PC-3 (cell line): ENCODE measurements at regions not wholly inside any gene's neighbourhood (a gene's known extent, or its start where the extent isn't known, plus 50 kb on each side); places are given as distances from the start of the nearest gene placed in this dataset.

Experiments used
- ATAC-seq: fragments of 200-7000 bp; cut with Tn5 transposase; 2 replicates; pipeline ENCODE4 v1.9.1; 2020; ENCODE audit warnings: mild to moderate bottlenecking, moderate library complexity
- BruUV-seq: library from RNA; stranded (reverse); fragments of 400-500 nt; replicated peaks from 2 replicates; lab custom pipeline; 2021; lab: Mats Ljungman, UMichigan
- CTCF ChIA-PET: fragments of 300-600 bp; sonication (Branson Sonifier 250); formaldehyde crosslinking; loops from one replicate; lab custom pipeline; 2022; ENCODE audit warnings: antibody characterized with exemption; lab: Charles Lee
- POLR2A ChIA-PET: fragments of 300-600 bp; sonication (Branson Sonifier 250); formaldehyde crosslinking; loops from one replicate; lab custom pipeline; 2022; ENCODE audit warnings: antibody characterized with exemption; ENCODE audit not compliant: unreplicated experiment; lab: Charles Lee
- DNase-seq: peaks from one replicate; pipeline ENCODE4 v3.0.0-alpha.2; 2015
- H2AFZ ChIP-seq: fragments of 300-600 bp; sonication (generic); 2 replicates; pipeline ENCODE4 v1.6.0; 2016; ENCODE audit warnings: antibody characterized with exemption, low read length
- H3F3A ChIP-seq: fragments of 300-600 bp; sonication (generic); one replicate; pipeline ENCODE4 v1.6.0; 2017; ENCODE audit warnings: antibody characterized with exemption, low read length, control low read depth, mild to moderate bottlenecking; ENCODE audit not compliant: unreplicated experiment
- H3K27ac ChIP-seq: fragments of 300-600 bp; sonication (generic); 2 replicates; pipeline ENCODE4 v1.5.1; 2016; ENCODE audit warnings: mild to moderate bottlenecking, low read length
- H3K27me3 ChIP-seq: fragments of 300-600 bp; sonication (generic); 2 replicates; pipeline ENCODE4 v1.6.1; 2016; ENCODE audit warnings: low read length, mixed read lengths
- H3K36me3 ChIP-seq: fragments of 300-600 bp; sonication (generic); 2 replicates; pipeline ENCODE4 v1.6.1; 2016; ENCODE audit warnings: low read depth, mixed run types, low read length, mixed read lengths
- H3K4me1 ChIP-seq: fragments of 300-600 bp; sonication (generic); 2 replicates; pipeline ENCODE4 v1.5.1; 2016; ENCODE audit warnings: low read length; ENCODE audit not compliant: insufficient read depth
- H3K4me2 ChIP-seq: fragments of 300-600 bp; sonication (generic); 2 replicates; pipeline ENCODE4 v1.6.0; 2016; ENCODE audit warnings: low read length
- H3K4me3 ChIP-seq: fragments of 300-600 bp; sonication (generic); 2 replicates; pipeline ENCODE4 v1.5.1; 2016; ENCODE audit warnings: mild to moderate bottlenecking, low read length, mixed read lengths
- H3K79me2 ChIP-seq: fragments of 300-600 bp; sonication (generic); 2 replicates; pipeline ENCODE4 v1.6.1; 2017; ENCODE audit warnings: low read length, mixed read lengths
- H3K9ac ChIP-seq: fragments of 300-600 bp; sonication (generic); 2 replicates; pipeline ENCODE4 v1.6.0; 2016; ENCODE audit warnings: mild to moderate bottlenecking, low read length
- H3K9me2 ChIP-seq: fragments of 300-600 bp; sonication (generic); replicated peaks from 2 replicates; pipeline ENCODE4 v1.6.1; 2016; ENCODE audit warnings: mixed run types, low read length, mixed read lengths
- H3K9me3 ChIP-seq: fragments of 300-600 bp; sonication (generic); 2 replicates; pipeline ENCODE4 v1.6.1; 2016; ENCODE audit warnings: low read length, mixed read lengths
- H4K20me1 ChIP-seq: fragments of 300-600 bp; sonication (generic); 2 replicates; pipeline ENCODE4 v1.6.1; 2016; ENCODE audit warnings: low read length, mixed read lengths
- CTCF ChIP-seq: fragments of 300-600 bp; sonication (generic); conservative IDR thresholded peaks from 2 replicates; pipeline ENCODE4 v1.5.1; 2017; ENCODE audit warnings: antibody characterized with exemption, low read depth, mild to moderate bottlenecking, low read length
- EZH2 ChIP-seq: fragments of 300-600 bp; sonication (generic); IDR thresholded peaks from one replicate; pipeline ENCODE4 v1.6.1; 2017; ENCODE audit warnings: antibody characterized with exemption, mild to moderate bottlenecking, low read length; ENCODE audit not compliant: unreplicated experiment
- EZH2phosphoT487 ChIP-seq: fragments of 300-600 bp; sonication (generic); IDR thresholded peaks from 2 replicates; pipeline ENCODE4 v1.6.1; 2018; ENCODE audit warnings: mild to moderate bottlenecking, antibody characterized with exemption, low read length, borderline replicate concordance
- intact Hi-C: fragments of 100-400 bp; cut with micrococcal nuclease; formaldehyde crosslinking; loops from 2 replicates; pipeline ENCODE4 v1.9.0; 2023

- Histone ChIP-seq H3K9ac (no peak overlapping the region), H3K9me2 (no peaks in the 10 kb centered on the region), H3K4me1 (peaks cover 22% of the 10 kb centered on the region), H3K4me3 (no peak overlapping the region), H3F3A (no peaks in the 10 kb centered on the region), H2AFZ (no peak overlapping the region), H3K27me3 (no peaks in the 10 kb centered on the region), H3K9me3 (no peaks in the 10 kb centered on the region), H3K27ac (peak overlapping the region; percentile 44), H3K79me2 (no peaks in the 10 kb centered on the region), H4K20me1 (no peaks in the 10 kb centered on the region), H3K4me2 (0 out of 2 replicates have a peak overlapping the region, but pooled peaks have one; percentile 8), H3K36me3 (no peaks in the 10 kb centered on the region)
- POLR2A ChIA-PET, result no interaction called here
- DNase-seq (peak; percentile 42), ATAC-seq (peak; percentile 38)
- no TSS peak for BruUV-seq
- no peak for TF ChIP-seq CTCF
- no peak for TF ChIP-seq EZH2phosphoT487
- no peak for TF ChIP-seq EZH2
- CTCF ChIA-PET, result no interaction called here
- intact Hi-C loops, result no loop called here
Observed at GRCh38 chr4:184329659-184330400, 112.2 kb upstream of the ENPP6 start.

GRCh38 chr4:184329235-184329634 is 111.6 kb upstream of the ENPP6 start:
- TF ChIP-seq CTCF (no peak), EZH2phosphoT487 (no peak), EZH2 (no peak)
- H3K9me2 ChIP-seq, result no peaks in the 10 kb centered on the region
- no peaks in the 10 kb centered on the region for H3F3A ChIP-seq
- BruUV-seq, result no TSS peak
- peaks cover 22% of the 10 kb centered on the region for H3K4me1 ChIP-seq
- H3K4me2 ChIP-seq, result 0 out of 2 replicates have a peak overlapping the region, but pooled peaks have one; percentile 8
- no peaks in the 10 kb centered on the region for H3K9me3 ChIP-seq
- no peaks in the 10 kb centered on the region for H3K27me3 ChIP-seq
- CTCF ChIA-PET, result no interaction called here
- ATAC-seq, result no peak
- H4K20me1 ChIP-seq, result no peaks in the 10 kb centered on the region
- no peaks in the 10 kb centered on the region for H3K36me3 ChIP-seq
- no peak overlapping the region for H3K4me3 ChIP-seq
- no peak for DNase-seq
- POLR2A ChIA-PET, result no interaction called here
- no peak overlapping the region for H2AFZ ChIP-seq
- intact Hi-C loops, result no loop called here
- no peaks in the 10 kb centered on the region for H3K79me2 ChIP-seq
- H3K9ac ChIP-seq, result no peak overlapping the region
- H3K27ac ChIP-seq, result peak overlapping the region; percentile 44
